GM06990 (cell line): ENCODE measurements at regions not wholly inside any gene's neighbourhood (a gene's known extent, or its start where the extent isn't known, plus 50 kb on each side); places are given as distances from the start of the nearest gene placed in this dataset.

Experiments used
- DNase-seq: peaks from one replicate; pipeline ENCODE4 v3.0.0-alpha.2; 2011; ENCODE audit not compliant: insufficient read length; ENCODE audit errors: extremely low read depth
- H3K27me3 ChIP-seq: replicated peaks from 2 replicates; pipeline ENCODE4 v1.6.0; 2011; ENCODE audit warnings: low read length; ENCODE audit not compliant: control insufficient read depth, insufficient read depth
- H3K36me3 ChIP-seq: 2 replicates; pipeline ENCODE4 v1.5.1; 2011; ENCODE audit warnings: low read length; ENCODE audit not compliant: control insufficient read depth, insufficient read depth
- H3K4me3 ChIP-seq: replicated peaks from 2 replicates; pipeline ENCODE4 v1.5.1; 2011; ENCODE audit warnings: low read depth, mild to moderate bottlenecking, control low read depth, low read length
- TF ChIP-seq, protein P1 (sequence below): IDR thresholded peaks from 2 replicates; pipeline ENCODE4 v1.5.1; 2011; ENCODE audit warnings: low read length, control low read depth, mild to moderate bottlenecking, inconsistent platforms; ENCODE audit not compliant: insufficient read depth, poor library complexity, severe bottlenecking

DNA sequence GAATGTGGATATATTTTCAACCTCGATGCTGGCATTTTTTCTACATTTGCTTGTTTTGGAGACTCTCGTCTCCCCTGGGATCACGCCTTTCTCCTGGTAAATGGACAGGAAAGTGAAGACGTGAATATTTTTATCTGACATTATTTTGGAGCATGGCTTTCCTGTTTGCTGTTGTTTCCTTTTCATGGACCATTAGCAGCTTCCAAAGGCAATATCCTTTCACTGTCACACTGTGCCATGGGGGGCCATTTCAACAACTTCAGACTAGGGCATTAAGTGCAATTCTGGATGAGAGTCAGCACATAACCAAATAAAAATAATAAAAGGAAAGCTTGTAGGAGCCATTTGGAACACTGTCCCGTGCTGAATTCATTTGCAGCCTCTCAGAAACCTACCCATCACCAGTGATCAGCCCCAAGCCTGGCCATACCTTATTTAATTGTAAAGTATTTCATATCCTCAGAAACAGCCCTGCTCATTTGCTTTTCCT lies 75.9 kb upstream of the NEUROD6 start:
- DNase-seq: no peak
- TF ChIP-seq, protein P1, sequence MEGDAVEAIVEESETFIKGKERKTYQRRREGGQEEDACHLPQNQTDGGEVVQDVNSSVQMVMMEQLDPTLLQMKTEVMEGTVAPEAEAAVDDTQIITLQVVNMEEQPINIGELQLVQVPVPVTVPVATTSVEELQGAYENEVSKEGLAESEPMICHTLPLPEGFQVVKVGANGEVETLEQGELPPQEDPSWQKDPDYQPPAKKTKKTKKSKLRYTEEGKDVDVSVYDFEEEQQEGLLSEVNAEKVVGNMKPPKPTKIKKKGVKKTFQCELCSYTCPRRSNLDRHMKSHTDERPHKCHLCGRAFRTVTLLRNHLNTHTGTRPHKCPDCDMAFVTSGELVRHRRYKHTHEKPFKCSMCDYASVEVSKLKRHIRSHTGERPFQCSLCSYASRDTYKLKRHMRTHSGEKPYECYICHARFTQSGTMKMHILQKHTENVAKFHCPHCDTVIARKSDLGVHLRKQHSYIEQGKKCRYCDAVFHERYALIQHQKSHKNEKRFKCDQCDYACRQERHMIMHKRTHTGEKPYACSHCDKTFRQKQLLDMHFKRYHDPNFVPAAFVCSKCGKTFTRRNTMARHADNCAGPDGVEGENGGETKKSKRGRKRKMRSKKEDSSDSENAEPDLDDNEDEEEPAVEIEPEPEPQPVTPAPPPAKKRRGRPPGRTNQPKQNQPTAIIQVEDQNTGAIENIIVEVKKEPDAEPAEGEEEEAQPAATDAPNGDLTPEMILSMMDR: no peak
- no peak overlapping the region for H3K4me3 ChIP-seq
- H3K36me3 ChIP-seq: no peaks in the 10 kb centered on the region
- no peaks in the 10 kb centered on the region for H3K27me3 ChIP-seq

DNA sequence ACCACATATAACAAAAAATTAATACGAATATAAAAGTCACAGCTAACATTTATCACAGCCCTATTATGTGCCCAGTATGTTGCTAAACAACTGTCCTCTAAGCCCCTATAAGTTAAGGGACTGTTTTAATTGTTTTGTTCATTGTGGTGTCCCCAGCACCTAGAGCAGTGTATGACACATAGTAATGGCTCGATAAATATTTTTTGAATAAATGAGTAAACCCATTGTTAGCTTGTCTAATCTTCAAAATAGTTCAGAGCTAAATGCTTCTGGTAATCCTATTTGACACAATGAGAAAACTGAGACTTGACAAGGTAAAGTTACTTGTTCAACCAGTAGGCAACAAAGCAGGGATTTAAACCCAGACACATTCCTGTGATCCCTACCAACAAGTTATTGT lies 78.4 kb upstream of the NEUROD6 start:
- DNase-seq: no peak
- TF ChIP-seq, protein P1: no peak
- Histone ChIP-seq H3K4me3 (no peak overlapping the region), H3K27me3 (no peaks in the 10 kb centered on the region), H3K36me3 (no peaks in the 10 kb centered on the region)

DNA sequence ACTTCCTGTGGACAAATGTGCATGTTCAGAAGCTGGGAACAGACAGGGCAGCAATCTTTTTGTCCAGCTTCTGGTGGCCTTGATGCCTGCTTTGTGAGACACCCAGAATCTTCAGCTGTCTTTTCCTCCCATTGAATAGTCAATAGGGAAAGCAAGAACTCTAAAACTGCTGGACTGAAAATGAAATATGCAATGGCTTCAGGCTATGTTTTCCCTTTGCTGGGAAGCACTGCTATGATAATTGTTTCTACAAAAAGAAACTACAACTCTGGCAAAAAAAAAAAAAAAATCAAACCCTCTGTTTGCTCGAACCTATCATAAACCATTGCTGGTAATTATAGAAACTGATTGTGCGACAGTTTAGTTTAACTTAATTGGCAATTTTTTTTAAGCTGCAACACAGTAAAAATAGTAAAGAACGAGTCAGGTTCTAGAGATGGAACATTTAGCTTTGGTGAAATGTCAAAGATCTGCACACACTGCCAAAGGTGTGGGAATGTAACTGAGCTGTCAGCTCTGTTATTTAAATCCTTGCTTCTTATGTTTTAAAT lies 79.1 kb upstream of the NEUROD6 start:
- DNase-seq: no peak
- H3K36me3 ChIP-seq: no peaks in the 10 kb centered on the region
- TF ChIP-seq, protein P1: no peak
- no peaks in the 10 kb centered on the region for H3K27me3 ChIP-seq
- no peak overlapping the region for H3K4me3 ChIP-seq

DNA sequence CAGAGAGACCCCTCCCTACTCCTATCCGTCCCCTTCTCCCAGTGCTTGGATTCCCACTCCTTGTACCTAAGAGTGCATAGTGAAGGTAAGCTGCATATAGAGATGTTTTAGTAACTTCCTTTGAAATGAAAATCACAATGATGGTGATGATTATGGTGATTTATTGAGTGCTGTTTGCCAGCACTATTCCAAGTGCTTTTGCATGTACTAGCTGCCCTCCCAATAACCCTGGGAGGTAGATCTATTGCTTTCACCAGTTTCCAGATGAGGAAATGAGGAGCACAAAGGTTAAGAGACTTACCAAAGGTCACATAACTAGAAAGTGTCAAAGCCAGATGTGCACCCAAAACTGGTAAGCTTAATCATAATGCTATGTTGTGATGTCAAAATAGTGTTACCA lies 80.4 kb upstream of the NEUROD6 start:
- H3K27me3 ChIP-seq: no peaks in the 10 kb centered on the region
- H3K4me3 ChIP-seq: no peak overlapping the region
- TF ChIP-seq, protein P1: no peak
- no peak for DNase-seq
- no peaks in the 10 kb centered on the region for H3K36me3 ChIP-seq

DNA sequence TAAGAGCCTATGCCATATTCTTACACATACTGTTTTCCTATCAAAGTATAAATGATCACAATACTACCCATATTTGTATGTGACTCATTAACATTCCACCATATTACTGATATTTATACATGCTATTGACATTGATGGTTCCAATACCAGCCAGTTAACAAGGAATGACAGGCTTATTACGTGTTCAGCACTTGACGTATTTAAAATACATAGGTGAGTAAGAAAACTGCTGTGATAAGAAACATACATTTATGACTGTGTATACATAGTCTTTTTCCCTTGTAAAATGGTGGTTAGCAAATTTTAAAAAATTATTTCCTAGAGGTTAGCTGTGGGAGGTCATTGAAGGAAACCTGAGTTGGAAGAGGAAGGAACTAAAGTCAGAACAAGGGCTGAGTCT lies 81.1 kb upstream of the NEUROD6 start:
- no peak for DNase-seq
- Histone ChIP-seq H3K27me3 (no peaks in the 10 kb centered on the region), H3K36me3 (no peaks in the 10 kb centered on the region), H3K4me3 (no peak overlapping the region)
- TF ChIP-seq, protein P1: no peak

DNA sequence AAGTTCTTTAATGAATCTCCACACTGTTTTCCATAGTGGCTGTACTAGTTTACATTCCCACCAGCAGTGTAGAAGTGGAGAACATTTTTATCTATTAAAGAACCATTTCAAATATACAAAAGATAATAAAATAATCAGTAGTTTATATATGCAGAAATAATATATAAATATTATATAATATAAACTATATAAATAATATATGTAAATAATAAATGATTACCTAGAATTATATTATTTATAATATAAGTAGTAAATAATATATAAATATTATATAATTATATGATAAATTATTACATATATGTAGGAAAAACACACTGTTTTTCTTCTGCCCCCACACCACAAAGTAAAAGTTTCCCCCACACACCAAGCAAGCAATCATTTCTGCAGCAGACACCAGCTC lies 83.5 kb upstream of the NEUROD6 start:
- DNase-seq: no peak
- TF ChIP-seq, protein P1: no peak
- H3K36me3 ChIP-seq: no peaks in the 10 kb centered on the region
- no peak overlapping the region for H3K4me3 ChIP-seq
- H3K27me3 ChIP-seq: no peaks in the 10 kb centered on the region
